ENCODE measurements at regions not wholly inside any gene's neighbourhood (a gene's known extent, or its start where the extent isn't known, plus 50 kb on each side); places are given as distances from the start of the nearest gene placed in this dataset.
"Not testable (repeated sequence)": the region's sequence is repeated elsewhere in the genome, so short reads cannot be mapped to it uniquely, and the experiment has no call there.

GRCh38 chr17:31631766-31632165 lies 227.3 kb downstream of the COPRS start:
- Histone ChIP-seq H2BK120ac (replicated peaks; ENCODE audit: low read depth, low read length) (no peak overlapping the region), H2AFZ (ENCODE audit: low read length) (no peak overlapping the region), H3K18ac (ENCODE audit: extremely low read depth, low read length) (no peak overlapping the region), H4K20me1 (replicated peaks in 1 of 2; ENCODE audit: control insufficient read depth in 1 of 2, insufficient read depth in 2 of 2, low read length in 2 of 2) (no peaks in the 10 kb centered on the region), H4K5ac (ENCODE audit: insufficient read length, low read depth, low read length) (no peak overlapping the region), H3K79me2 (ENCODE audit: control insufficient read depth in 1 of 2, insufficient read depth in 2 of 2, low read length in 2 of 2) (no peaks in the 10 kb centered on the region), H3K4me3 (ENCODE audit: extremely low read depth in 1 of 4, insufficient read depth in 2 of 4, low read depth in 3 of 4, low read length in 4 of 4) (no peak overlapping the region), H4K8ac (ENCODE audit: extremely low read depth, insufficient read depth, low read length) (no peak overlapping the region), H3K23ac (ENCODE audit: insufficient read length) (no peak overlapping the region), H2AK5ac (ENCODE audit: low read depth, low read length) (no peak overlapping the region), H2BK5ac (ENCODE audit: low read depth, low read length) (no peak overlapping the region), H2BK15ac (ENCODE audit: low read length) (no peak overlapping the region), H3K27ac (ENCODE audit: low read depth, low read length) (no peak overlapping the region), H2BK20ac (ENCODE audit: low read length) (no peak overlapping the region), H3K4me1 (replicated peaks in 1 of 4; ENCODE audit: control insufficient read depth in 3 of 4, insufficient read depth in 4 of 4, low read length in 3 of 4) (no peaks in the 10 kb centered on the region), H3K9ac (replicated peaks in 1 of 4; ENCODE audit: extremely low read depth in 1 of 4, low read depth in 3 of 4, low read length in 3 of 4) (no peak overlapping the region), H3K4me2 (ENCODE audit: insufficient read depth in 1 of 2, low read depth in 2 of 2, low read length in 2 of 2) (no peak overlapping the region), H4K91ac (replicated peaks; ENCODE audit: insufficient read length, low read length) (no peak overlapping the region), H3K14ac (ENCODE audit: insufficient read length) (no peak overlapping the region), H2BK12ac (ENCODE audit: low read depth, low read length) (no peak overlapping the region), H3K36me3 (ENCODE audit: control insufficient read depth in 2 of 4, insufficient read depth in 4 of 4, low read length in 3 of 4) (no peaks in the 10 kb centered on the region), H3K56ac (replicated peaks; ENCODE audit: insufficient read length, low read depth, low read length) (no peak overlapping the region), H3K9me3 (ENCODE audit: insufficient read depth in 2 of 2, low read depth in 1 of 2, low read length in 1 of 2) (peaks cover 5 to 9% of the 10 kb centered on the region in 2 experiments; a peak in 1 of 4 replicates), H3K27me3 (replicated peaks in 1 of 4; ENCODE audit: control insufficient read depth in 3 of 4, extremely low read depth in 1 of 4, insufficient read depth in 3 of 4, low read length in 3 of 4) (0 out of 7 replicates have a peak, but pooled peaks cover 0 to 2% (median 0%) of the 10 kb centered on the region in 4 experiments), H3K23me2 (ENCODE audit: low read depth, low read length) (no peaks in the 10 kb centered on the region; the same call in 1 of the 2 replicates), H3K79me1 (ENCODE audit: low read depth, low read length) (no peaks in the 10 kb centered on the region), H3K4ac (replicated peaks; ENCODE audit: insufficient read length, low read depth, low read length) (no peak overlapping the region)
- ChIA-PET CTCF (ENCODE audit: partially characterized antibody) (no interaction called here), POLR2A (ENCODE audit: partially characterized antibody) (no interaction called here)
- 92% methylated on average over 3 of the region's 3 CpGs; no CpG with 5 or more reads in 1 of the 2 experiments for WGBS, 2 experiments (ENCODE audit: extremely low coverage in 1 of 2, insufficient coverage in 1 of 2, insufficient read length in 1 of 2, insufficient replicate concordance in 2 of 2, low coverage in 1 of 2, low lambda C conversion rate in 2 of 2, missing lambda C conversion rate in 1 of 2)
- DNase-seq (ENCODE audit: low read depth in 1 of 2, low spot score in 2 of 2): no peak
- FAIRE-seq: no peak
- TF ChIP-seq CEBPB (IDR thresholded peaks at IDR 0.05; ENCODE audit: low read depth, low read length) (no peak), SP2 (IDR thresholded peaks at IDR 0.05; ENCODE audit: low read length) (no peak)

DNA sequence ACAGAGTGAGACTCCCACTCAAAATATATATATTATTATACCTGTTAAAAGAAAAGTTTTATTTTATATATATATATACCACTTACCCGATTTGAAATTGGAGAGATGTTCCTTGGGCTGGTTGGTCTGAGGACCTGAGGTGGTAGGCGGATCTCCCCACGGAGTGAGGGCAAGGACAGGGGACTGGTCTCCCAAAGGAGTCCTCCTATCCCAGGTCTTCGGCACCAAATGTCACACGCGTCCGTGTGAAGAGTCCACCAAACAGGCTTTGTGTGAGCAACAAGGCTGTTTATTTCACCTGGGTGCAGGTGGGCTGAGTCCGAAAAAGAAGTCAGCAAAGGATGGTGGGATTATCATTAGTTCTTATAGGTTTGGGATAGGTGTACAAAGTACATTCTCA lies 228.2 kb downstream of the COPRS start:
- H2BK5ac ChIP-seq (ENCODE audit: low read depth, low read length); H2BK12ac ChIP-seq (ENCODE audit: low read depth, low read length); H3K23me2 ChIP-seq (ENCODE audit: low read depth, low read length); H3K14ac ChIP-seq (ENCODE audit: insufficient read length); H3K18ac ChIP-seq (ENCODE audit: extremely low read depth, low read length); H4K5ac ChIP-seq (ENCODE audit: insufficient read length, low read depth, low read length); H2BK20ac ChIP-seq (ENCODE audit: low read length); H3K4me1 ChIP-seq (replicated peaks in 1 of 4; ENCODE audit: control insufficient read depth in 3 of 4, insufficient read depth in 4 of 4, low read length in 3 of 4); H2AFZ ChIP-seq (ENCODE audit: low read length); H3K9me3 ChIP-seq (ENCODE audit: insufficient read depth in 2 of 2, low read depth in 1 of 2, low read length in 1 of 2); FAIRE-seq; H3K4ac ChIP-seq (replicated peaks; ENCODE audit: insufficient read length, low read depth, low read length); DNase-seq (ENCODE audit: low read depth in 1 of 2, low spot score in 2 of 2); H3K36me3 ChIP-seq (ENCODE audit: control insufficient read depth in 2 of 4, insufficient read depth in 4 of 4, low read length in 3 of 4); H2BK120ac ChIP-seq (replicated peaks; ENCODE audit: low read depth, low read length); H3K79me2 ChIP-seq (ENCODE audit: control insufficient read depth in 1 of 2, insufficient read depth in 2 of 2, low read length in 2 of 2); H3K4me3 ChIP-seq (ENCODE audit: extremely low read depth in 1 of 4, insufficient read depth in 2 of 4, low read depth in 3 of 4, low read length in 4 of 4); H3K27me3 ChIP-seq (replicated peaks in 1 of 4; ENCODE audit: control insufficient read depth in 3 of 4, extremely low read depth in 1 of 4, insufficient read depth in 3 of 4, low read length in 3 of 4); H3K56ac ChIP-seq (replicated peaks; ENCODE audit: insufficient read length, low read depth, low read length); CTCF ChIA-PET (ENCODE audit: partially characterized antibody); H4K91ac ChIP-seq (replicated peaks; ENCODE audit: insufficient read length, low read length); H4K20me1 ChIP-seq (replicated peaks in 1 of 2; ENCODE audit: control insufficient read depth in 1 of 2, insufficient read depth in 2 of 2, low read length in 2 of 2); H2AK5ac ChIP-seq (ENCODE audit: low read depth, low read length); H4K8ac ChIP-seq (ENCODE audit: extremely low read depth, insufficient read depth, low read length); H3K23ac ChIP-seq (ENCODE audit: insufficient read length); H2BK15ac ChIP-seq (ENCODE audit: low read length); H3K27ac ChIP-seq (ENCODE audit: low read depth, low read length); H3K9ac ChIP-seq (replicated peaks in 1 of 4; ENCODE audit: extremely low read depth in 1 of 4, low read depth in 3 of 4, low read length in 3 of 4); POLR2A ChIA-PET (ENCODE audit: partially characterized antibody); H3K79me1 ChIP-seq (ENCODE audit: low read depth, low read length); H3K4me2 ChIP-seq (ENCODE audit: insufficient read depth in 1 of 2, low read depth in 2 of 2, low read length in 2 of 2): not testable (repeated sequence)
- whole genome bisulfite sequencing, 2 experiments (ENCODE audit: extremely low coverage in 1 of 2, insufficient coverage in 1 of 2, insufficient read length in 1 of 2, insufficient replicate concordance in 2 of 2, low coverage in 1 of 2, low lambda C conversion rate in 2 of 2, missing lambda C conversion rate in 1 of 2): 84% methylated on average over 8 of the region's 8 CpGs; no CpG with 5 or more reads in 1 of the 2 experiments

Data from H1 (cell line).